B cell (primary cell): ENCODE measurements at regions not wholly inside any gene's neighbourhood (a gene's known extent, or its start where the extent isn't known, plus 50 kb on each side); places are given as distances from the start of the nearest gene placed in this dataset.

ENCODE experiments used
- ATAC-seq: fragments of 200-7000 bp; cut with Tn5 transposase; one replicate; pipeline ENCODE4 v1.10.0; 2021; ENCODE audit warnings: low read depth, mild to moderate bottlenecking, moderate number of reproducible peaks, moderate library complexity
- CTCF ChIA-PET: fragments of 350-600 bp; sonication (Branson Sonifier 250); formaldehyde crosslinking; loops from one replicate; lab custom pipeline; 2021; ENCODE audit warnings: antibody characterized with exemption, inconsistent platforms; lab: Charles Lee
- POLR2A ChIA-PET: fragments of 350-600 bp; sonication (Branson Sonifier 250); formaldehyde crosslinking; loops from one replicate; lab custom pipeline; 2021; ENCODE audit warnings: antibody characterized with exemption; lab: Charles Lee
- DNase-seq: peaks from one replicate; pipeline ENCODE4 v3.0.0; 2013
- H2AFZ ChIP-seq: 2 replicates; pipeline ENCODE4 v1.6.1; 2012; ENCODE audit warnings: mild to moderate bottlenecking, low read depth, low read length; ENCODE audit not compliant: insufficient read depth, poor library complexity, severe bottlenecking
- H3K27ac ChIP-seq, 2 donors: 1 replicate in 1 of 2; 2 replicates in 1 of 2; pipeline ENCODE4 v1.5.1; 2012 to 2013; ENCODE audit warnings: low read length in 2 of 2, mild to moderate bottlenecking in 2 of 2, moderate library complexity in 1 of 2
- H3K27me3 ChIP-seq, 4 experiments: fragments of 200-600 bp in 1 of 4; sonication (generic) in 1 of 4; replicated peaks in 1 of 4; 1 replicate in 2 of 4; 2 replicates in 2 of 4; pipeline versions ENCODE4 v1.6.1 to v1.7.0; 2013 to 2016; ENCODE audit warnings: low read length in 3 of 4, mild to moderate bottlenecking in 2 of 4, mixed read lengths in 1 of 4, moderate library complexity in 1 of 4; ENCODE audit not compliant: insufficient read depth in 4 of 4, control insufficient read depth in 3 of 4; ENCODE audit errors: control extremely low read depth in 1 of 4
- H3K36me3 ChIP-seq, 2 experiments: replicated peaks in 1 of 2; 1 replicate in 1 of 2; 2 replicates in 1 of 2; pipeline versions ENCODE4 v1.6.1 to v1.7.1; 2013; ENCODE audit warnings: low read length in 1 of 2; ENCODE audit not compliant: insufficient read depth in 2 of 2, control insufficient read depth in 1 of 2; ENCODE audit errors: control extremely low read depth in 1 of 2, extremely low read depth in 1 of 2
- H3K4me1 ChIP-seq, 2 donors: fragments of 200-600 bp in 1 of 2; sonication (generic) in 1 of 2; 1 replicate in 1 of 2; 2 replicates in 1 of 2; pipeline versions ENCODE4 v1.5.1 to v1.6.1; 2013 to 2017; ENCODE audit warnings: low read length in 2 of 2; ENCODE audit not compliant: control insufficient read depth in 2 of 2, insufficient read depth in 2 of 2
- H3K4me2 ChIP-seq: replicated peaks from 2 replicates; pipeline ENCODE3; 2012; ENCODE audit warnings: mild to moderate bottlenecking, low read depth, low read length; ENCODE audit not compliant: poor library complexity, severe bottlenecking
- H3K4me3 ChIP-seq, 5 experiments: fragments of 200-600 bp in 1 of 5; sonication (generic) in 1 of 5; 1 replicate in 3 of 5; 2 replicates in 2 of 5; pipeline versions ENCODE4 v1.5.1 to v1.7.0; 2011 to 2016; ENCODE audit warnings: low read length in 4 of 5, mild to moderate bottlenecking in 4 of 5, low read depth in 2 of 5, control low read depth in 1 of 5, moderate library complexity in 1 of 5; ENCODE audit not compliant: insufficient read depth in 1 of 5; ENCODE audit errors: control extremely low read depth in 1 of 5, extremely low read depth in 1 of 5
- H3K79me2 ChIP-seq: fragments of 200-600 bp; sonication (generic); one replicate; pipeline ENCODE4 v1.6.0; 2016; ENCODE audit warnings: low read length; ENCODE audit not compliant: control insufficient read depth, insufficient read depth
- H3K9ac ChIP-seq: fragments of 200-600 bp; sonication (generic); 2 replicates; pipeline ENCODE4 v1.6.1; 2017; ENCODE audit warnings: mild to moderate bottlenecking, low read length, moderate library complexity
- H3K9me3 ChIP-seq, 3 donors: one replicate each; pipeline versions ENCODE4 v1.6.1 to v1.7.1; 2013; ENCODE audit warnings: low read length in 2 of 3; ENCODE audit not compliant: control insufficient read depth in 2 of 3, insufficient read depth in 1 of 3; ENCODE audit errors: control extremely low read depth in 1 of 3
- H4K20me1 ChIP-seq: 2 replicates; pipeline ENCODE4 v1.6.0; 2012; ENCODE audit warnings: mild to moderate bottlenecking, low read length; ENCODE audit not compliant: insufficient read depth, control insufficient read depth, poor library complexity, severe bottlenecking
- H3K27ac Mint-ChIP-seq: one replicate; pipeline ENCODE4 v1.8.0; 2021; ENCODE audit warnings: mixed read lengths
- H3K27me3 Mint-ChIP-seq: one replicate; pipeline ENCODE4 v1.8.0; 2021; ENCODE audit warnings: mixed read lengths
- H3K4me1 Mint-ChIP-seq: one replicate; pipeline ENCODE4 v1.8.0; 2021; ENCODE audit warnings: mixed read lengths
- H3K4me3 Mint-ChIP-seq: one replicate; pipeline ENCODE4 v1.8.0; 2021; ENCODE audit warnings: mixed read lengths
- H3K9me3 Mint-ChIP-seq: one replicate; pipeline ENCODE4 v1.8.0; 2022; ENCODE audit warnings: mixed read lengths; ENCODE audit not compliant: insufficient read depth
- CTCF ChIP-seq: fragments of 200-600 bp; IDR thresholded peaks from one replicate; pipeline ENCODE4 v1.8.0; 2022; ENCODE audit warnings: antibody characterized with exemption, mild to moderate bottlenecking
- EZH2 ChIP-seq: IDR thresholded peaks from 2 replicates; pipeline ENCODE4 v1.6.1; 2012; ENCODE audit warnings: borderline replicate concordance, low read depth, mild to moderate bottlenecking, moderate library complexity, low read length; ENCODE audit not compliant: insufficient read depth, poor library complexity, severe bottlenecking
- WGBS: methylation state at CpG from one replicate; pipeline ENCODE4 v1.1.5; 2013; ENCODE audit warnings: missing lambda C conversion rate; ENCODE audit not compliant: insufficient coverage; 5-methylcytosine and 5-hydroxymethylcytosine counted together
- intact Hi-C: fragments of 100-400 bp; cut with micrococcal nuclease; formaldehyde crosslinking; loops from one replicate; pipeline ENCODE4 v1.10.0; 2022

GRCh38 chr15:96428742-96429141 is 98.2 kb downstream of the NR2F2 start:
- Mint-ChIP-seq H3K27me3 (no peaks in the 10 kb centered on the region), H3K27ac (no peak overlapping the region), H3K4me1 (no peaks in the 10 kb centered on the region), H3K4me3 (no peak overlapping the region), H3K9me3 (peaks cover 2% of the 10 kb centered on the region)
- ChIA-PET POLR2A (no interaction called here), CTCF (no interaction called here)
- Histone ChIP-seq H3K4me2 (no peak overlapping the region), H3K9ac (no peak overlapping the region), H3K27me3 (no peaks in the 10 kb centered on the region), H4K20me1 (no peaks in the 10 kb centered on the region), H3K4me3 (no peak overlapping the region), H3K9me3 (peaks cover 0 to 4% (median 0%) of the 10 kb centered on the region in 3 donors), H3K4me1 (no peaks in the 10 kb centered on the region), H3K27ac (no peak overlapping the region), H3K79me2 (no peaks in the 10 kb centered on the region), H2AFZ (no peak overlapping the region), H3K36me3 (no peaks in the 10 kb centered on the region)
- DNase-seq (no peak), ATAC-seq (no peak)
- TF ChIP-seq CTCF = no peak
- TF ChIP-seq EZH2 = no peak
- intact Hi-C loops = no loop called here

DNA sequence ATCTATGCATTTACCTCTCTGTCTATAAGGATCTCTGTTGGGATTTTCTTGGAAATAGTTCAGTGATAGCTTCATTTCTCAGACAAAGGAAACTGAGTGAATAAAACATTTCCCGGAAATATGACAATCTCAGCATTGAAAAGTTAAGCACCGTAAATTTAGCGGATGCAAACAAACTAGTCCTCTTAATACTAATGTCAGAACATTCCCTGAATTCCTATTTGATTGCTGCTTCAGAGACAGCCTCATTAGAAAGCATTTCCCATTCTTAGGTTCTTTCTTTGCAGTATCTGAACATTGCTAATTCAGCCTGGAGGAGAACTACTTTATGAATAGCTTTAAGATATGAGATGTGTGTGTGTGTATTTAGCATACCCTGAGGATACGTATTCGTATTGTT is 101.3 kb downstream of the NR2F2 start:
- no peaks in the 10 kb centered on the region for H4K20me1 ChIP-seq
- ChIA-PET CTCF (no interaction called here), POLR2A (no interaction called here)
- DNase-seq = no peak
- H3K4me2 ChIP-seq = no peak overlapping the region
- no peak overlapping the region for H3K4me3 ChIP-seq
- no peaks in the 10 kb centered on the region for H3K27me3 ChIP-seq
- no peaks in the 10 kb centered on the region for H3K79me2 ChIP-seq
- Mint-ChIP-seq H3K4me1 (no peaks in the 10 kb centered on the region), H3K27ac (no peak overlapping the region), H3K9me3 (peaks cover 2% of the 10 kb centered on the region), H3K4me3 (no peak overlapping the region), H3K27me3 (no peaks in the 10 kb centered on the region)
- no peak for ATAC-seq
- H3K36me3 ChIP-seq = no peaks in the 10 kb centered on the region
- H3K9me3 ChIP-seq = peaks cover 0 to 4% (median 0%) of the 10 kb centered on the region in 3 donors
- intact Hi-C loops = no loop called here
- no peak overlapping the region for H3K27ac ChIP-seq
- no peaks in the 10 kb centered on the region for H3K4me1 ChIP-seq
- no peak overlapping the region for H3K9ac ChIP-seq
- 100% methylated on average over 2 of the region's 5 CpGs for WGBS
- TF ChIP-seq CTCF = no peak
- no peak for TF ChIP-seq EZH2
- no peak overlapping the region for H2AFZ ChIP-seq
